Left ventricle myocardium inferior (tissue), 1 donor: ENCODE measurements at regions not wholly inside any gene's neighbourhood (a gene's known extent, or its start where the extent isn't known, plus 50 kb on each side); places are given as distances from the start of the nearest gene placed in this dataset.

Experiments used
- DNase-seq: peaks from one replicate; pipeline ENCODE4 v3.0.0-alpha.2; 2020
- H3K27ac ChIP-seq: fragments of 200-600 bp; replicated peaks from 2 replicates; pipeline ENCODE4 v1.8.0; 2021
- H3K27me3 ChIP-seq: fragments of 200-600 bp; 2 replicates; pipeline ENCODE4 v1.8.0; 2021; ENCODE audit warnings: low read depth
- H3K36me3 ChIP-seq: fragments of 200-600 bp; 2 replicates; pipeline ENCODE4 v1.8.0; 2021
- H3K4me1 ChIP-seq: fragments of 200-600 bp; 2 replicates; pipeline ENCODE4 v1.8.0; 2021
- H3K4me3 ChIP-seq: fragments of 200-600 bp; 2 replicates; pipeline ENCODE4 v1.8.0; 2021; ENCODE audit warnings: mild to moderate bottlenecking, moderate library complexity
- H3K9me3 ChIP-seq: fragments of 200-600 bp; replicated peaks from 2 replicates; pipeline ENCODE4 v1.8.0; 2021
- CTCF ChIP-seq: fragments of 200-600 bp; IDR thresholded peaks from 2 replicates; pipeline ENCODE4 v1.8.0; 2021; ENCODE audit warnings: antibody characterized with exemption, mild to moderate bottlenecking, borderline replicate concordance
- intact Hi-C: fragments of 100-400 bp; cut with micrococcal nuclease; formaldehyde crosslinking; loops from one replicate; pipeline ENCODE4 v1.11.0; 2022
- donor health status: DM: no; HTN: yes; CAD: no; lungs with severe emphysema.

- Histone ChIP-seq H3K27me3 (no peaks in the 10 kb centered on the region), H3K36me3 (no peaks in the 10 kb centered on the region), H3K27ac (no peak overlapping the region), H3K4me1 (no peaks in the 10 kb centered on the region), H3K9me3 (no peaks in the 10 kb centered on the region), H3K4me3 (no peak overlapping the region)
- no peak for TF ChIP-seq CTCF
- no peak for DNase-seq
- intact Hi-C loops: no loop called here
Measured at GRCh38 chr18:41747723-41748242, 207.3 kb upstream of the PIK3C3 start.

GRCh38 chr18:41745166-41746049 lies 209.6 kb upstream of the PIK3C3 start:
- peak; percentile 16 for DNase-seq
- Histone ChIP-seq H3K9me3 (no peaks in the 10 kb centered on the region), H3K4me3 (no peak overlapping the region), H3K27me3 (no peaks in the 10 kb centered on the region), H3K27ac (no peak overlapping the region), H3K4me1 (no peaks in the 10 kb centered on the region), H3K36me3 (no peaks in the 10 kb centered on the region)
- TF ChIP-seq CTCF: peak; percentile 67
- intact Hi-C loops: no loop called here

- Histone ChIP-seq H3K27me3 (no peaks in the 10 kb centered on the region), H3K4me3 (no peak overlapping the region), H3K27ac (no peak overlapping the region), H3K4me1 (no peaks in the 10 kb centered on the region), H3K9me3 (no peaks in the 10 kb centered on the region), H3K36me3 (no peaks in the 10 kb centered on the region)
- intact Hi-C loops: no loop called here
- no peak for TF ChIP-seq CTCF
- no peak for DNase-seq
Measured at GRCh38 chr18:41744421-41745030, 210.5 kb upstream of the PIK3C3 start.

- no peak for DNase-seq
- Histone ChIP-seq H3K4me3 (no peak overlapping the region), H3K36me3 (no peaks in the 10 kb centered on the region), H3K9me3 (peaks cover 4% of the 10 kb centered on the region), H3K27me3 (no peaks in the 10 kb centered on the region), H3K4me1 (no peaks in the 10 kb centered on the region), H3K27ac (no peak overlapping the region)
- no peak for TF ChIP-seq CTCF
- intact Hi-C loops: no loop called here
Measured at GRCh38 chr18:41737218-41737617, 217.8 kb upstream of the PIK3C3 start.

- Histone ChIP-seq H3K9me3 (peaks cover 4% of the 10 kb centered on the region), H3K27me3 (no peaks in the 10 kb centered on the region), H3K36me3 (no peaks in the 10 kb centered on the region), H3K4me1 (no peaks in the 10 kb centered on the region), H3K27ac (no peak overlapping the region), H3K4me3 (no peak overlapping the region)
- no peak for DNase-seq
- TF ChIP-seq CTCF: no peak
- intact Hi-C loops: no loop called here
Measured at GRCh38 chr18:41734917-41735316, 220.1 kb upstream of the PIK3C3 start.
